ENCODE measurements at regions not wholly inside any gene's neighbourhood (a gene's known extent, or its start where the extent isn't known, plus 50 kb on each side); places are given as distances from the start of the nearest gene placed in this dataset.
"Not testable (repeated sequence)": the region's sequence is repeated elsewhere in the genome, so short reads cannot be mapped to it uniquely, and the experiment has no call there.

GRCh38 chr4:9008407-9008806 is 136.8 kb upstream of the HMX1 start:
- not testable (repeated sequence) for TF ChIP-seq CTCF (IDR thresholded peaks at IDR 0.05 in 2 of 3, conservative IDR thresholded peaks at IDR 0.05 in 1 of 3; ENCODE audit: insufficient read depth in 2 of 3, low read depth in 1 of 3, low read length in 3 of 3); YY1 (IDR thresholded peaks at IDR 0.05; ENCODE audit: borderline replicate concordance in 1 of 3, control insufficient read depth in 1 of 3, extremely low read depth in 1 of 3, insufficient read depth in 3 of 3, insufficient read length in 1 of 3, insufficient replicate concordance in 2 of 3, low read depth in 1 of 3, low read length in 2 of 3); EP300 (IDR thresholded peaks at IDR 0.05; ENCODE audit: low read length)

Data from K562 (cell line).